DOHH2 (cell line): ENCODE measurements at regions not wholly inside any gene's neighbourhood (a gene's known extent, or its start where the extent isn't known, plus 50 kb on each side); places are given as distances from the start of the nearest gene placed in this dataset.

ENCODE experiments used
- H3F3A ChIP-seq: fragments of 200-600 bp; sonication (generic), shearing (Covaris generic); 2 replicates; pipeline ENCODE4 v1.6.0; 2016; ENCODE audit warnings: antibody characterized with exemption, mild to moderate bottlenecking; ENCODE audit not compliant: control insufficient read depth, insufficient read depth
- H3K27ac ChIP-seq: fragments of 200-600 bp; sonication (generic); 2 replicates; pipeline ENCODE4 v1.5.1; 2014; ENCODE audit warnings: low read depth, mild to moderate bottlenecking, low read length, moderate library complexity
- H3K27me3 ChIP-seq: fragments of 200-600 bp; sonication (generic); 2 replicates; pipeline ENCODE4 v1.6.1; 2014; ENCODE audit warnings: mild to moderate bottlenecking, low read length, mixed read lengths; ENCODE audit not compliant: control insufficient read depth
- H3K36me3 ChIP-seq: fragments of 200-600 bp; sonication (generic); 2 replicates; pipeline ENCODE4 v1.6.1; 2014; ENCODE audit warnings: mild to moderate bottlenecking, low read length, moderate library complexity, mixed read lengths; ENCODE audit not compliant: control insufficient read depth
- H3K4me1 ChIP-seq: fragments of 200-600 bp; sonication (generic); 2 replicates; pipeline ENCODE4 v1.6.1; 2014; ENCODE audit warnings: mild to moderate bottlenecking, low read length, mixed read lengths; ENCODE audit not compliant: control insufficient read depth
- H3K4me2 ChIP-seq: fragments of 200-600 bp; sonication (generic); 2 replicates; pipeline ENCODE4 v1.6.0; 2014; ENCODE audit warnings: mild to moderate bottlenecking, low read length, moderate library complexity
- H3K4me3 ChIP-seq: fragments of 200-600 bp; sonication (generic); 2 replicates; pipeline ENCODE4 v1.5.1; 2014; ENCODE audit warnings: mild to moderate bottlenecking, low read length, mixed read lengths
- H3K79me2 ChIP-seq: fragments of 200-600 bp; sonication (generic); 2 replicates; pipeline ENCODE4 v1.6.1; 2014; ENCODE audit warnings: mild to moderate bottlenecking, low read length, mixed read lengths; ENCODE audit not compliant: control insufficient read depth
- H3K9me2 ChIP-seq: fragments of 200-600 bp; sonication (generic); replicated peaks from 2 replicates; pipeline ENCODE4 v1.6.1; 2014; ENCODE audit warnings: mild to moderate bottlenecking, low read length, mixed read lengths; ENCODE audit not compliant: control insufficient read depth
- H3K9me3 ChIP-seq: fragments of 200-600 bp; sonication (generic); 2 replicates; pipeline ENCODE4 v1.6.1; 2014; ENCODE audit warnings: antibody characterized with exemption, low read length, mixed read lengths; ENCODE audit not compliant: control insufficient read depth, insufficient read depth
- H4K20me1 ChIP-seq: fragments of 200-600 bp; sonication (generic); 2 replicates; pipeline ENCODE4 v1.6.0; 2014; ENCODE audit warnings: low read depth, mild to moderate bottlenecking, antibody characterized with exemption, low read length, moderate library complexity; ENCODE audit not compliant: control insufficient read depth, insufficient read depth
- CTCF ChIP-seq: fragments of 200-600 bp; sonication (generic); IDR thresholded peaks from one replicate; pipeline ENCODE4 v1.5.1; 2014; ENCODE audit warnings: antibody characterized with exemption, mild to moderate bottlenecking, low read depth, low read length; ENCODE audit not compliant: poor library complexity, severe bottlenecking
- EZH2phosphoT487 ChIP-seq: fragments of 200-600 bp; sonication (generic); IDR thresholded peaks from 2 replicates; pipeline ENCODE4 v1.6.1; 2017; ENCODE audit warnings: borderline replicate concordance, mild to moderate bottlenecking, antibody characterized with exemption, low read length, moderate library complexity, mixed read lengths

GRCh38 chr18:34018336-34018735 lies 206.4 kb downstream of the NOL4 start:
- Histone ChIP-seq H4K20me1 (no peaks in the 10 kb centered on the region), H3K4me3 (no peak overlapping the region), H3K9me3 (no peaks in the 10 kb centered on the region), H3K9me2 (no peaks in the 10 kb centered on the region), H3F3A (no peaks in the 10 kb centered on the region), H3K79me2 (no peaks in the 10 kb centered on the region), H3K36me3 (no peaks in the 10 kb centered on the region), H3K4me1 (no peaks in the 10 kb centered on the region), H3K4me2 (no peak overlapping the region), H3K27ac (no peak overlapping the region), H3K27me3 (no peaks in the 10 kb centered on the region)
- TF ChIP-seq CTCF (no peak), EZH2phosphoT487 (no peak)

- H3K36me3 ChIP-seq: no peaks in the 10 kb centered on the region
- no peaks in the 10 kb centered on the region for H3F3A ChIP-seq
- H3K9me3 ChIP-seq: no peaks in the 10 kb centered on the region
- no peaks in the 10 kb centered on the region for H3K27me3 ChIP-seq
- no peaks in the 10 kb centered on the region for H3K4me1 ChIP-seq
- H3K4me2 ChIP-seq: no peak overlapping the region
- no peaks in the 10 kb centered on the region for H3K79me2 ChIP-seq
- H3K27ac ChIP-seq: no peak overlapping the region
- no peaks in the 10 kb centered on the region for H4K20me1 ChIP-seq
- no peak for TF ChIP-seq CTCF
- TF ChIP-seq EZH2phosphoT487: no peak
- H3K9me2 ChIP-seq: no peaks in the 10 kb centered on the region
- H3K4me3 ChIP-seq: no peak overlapping the region
Measured at GRCh38 chr18:34003687-34004086, 221.0 kb downstream of the NOL4 start.

GRCh38 chr18:34002130-34002529 lies 222.6 kb downstream of the NOL4 start:
- no peaks in the 10 kb centered on the region for H3F3A ChIP-seq
- no peaks in the 10 kb centered on the region for H3K4me1 ChIP-seq
- no peak overlapping the region for H3K4me2 ChIP-seq
- no peaks in the 10 kb centered on the region for H3K36me3 ChIP-seq
- H3K9me2 ChIP-seq: no peaks in the 10 kb centered on the region
- H3K27me3 ChIP-seq: no peaks in the 10 kb centered on the region
- H3K79me2 ChIP-seq: no peaks in the 10 kb centered on the region
- no peak for TF ChIP-seq CTCF
- no peak for TF ChIP-seq EZH2phosphoT487
- no peaks in the 10 kb centered on the region for H4K20me1 ChIP-seq
- 0 out of 2 replicates have a peak, but pooled peaks cover 1% of the 10 kb centered on the region for H3K9me3 ChIP-seq
- H3K27ac ChIP-seq: no peak overlapping the region
- no peak overlapping the region for H3K4me3 ChIP-seq

- no peak overlapping the region for H3K4me2 ChIP-seq
- no peaks in the 10 kb centered on the region for H3K4me1 ChIP-seq
- TF ChIP-seq EZH2phosphoT487: no peak
- no peak for TF ChIP-seq CTCF
- 0 out of 2 replicates have a peak, but pooled peaks cover 2% of the 10 kb centered on the region for H3K9me3 ChIP-seq
- H3F3A ChIP-seq: no peaks in the 10 kb centered on the region
- H3K27me3 ChIP-seq: no peaks in the 10 kb centered on the region
- H3K4me3 ChIP-seq: no peak overlapping the region
- H3K79me2 ChIP-seq: no peaks in the 10 kb centered on the region
- no peak overlapping the region for H3K27ac ChIP-seq
- H3K36me3 ChIP-seq: no peaks in the 10 kb centered on the region
- H4K20me1 ChIP-seq: no peaks in the 10 kb centered on the region
- no peaks in the 10 kb centered on the region for H3K9me2 ChIP-seq
Measured at GRCh38 chr18:34001376-34001775, 223.3 kb downstream of the NOL4 start.
